Endothelial cell of umbilical vein (primary cell): ENCODE measurements at regions not wholly inside any gene's neighbourhood (a gene's known extent, or its start where the extent isn't known, plus 50 kb on each side); places are given as distances from the start of the nearest gene placed in this dataset.

Experiments used
- EZH2 ChIP-seq: IDR thresholded peaks from 2 replicates; pipeline ENCODE4 v1.6.1; 2012; ENCODE audit warnings: borderline replicate concordance, low read depth, mild to moderate bottlenecking, moderate library complexity, low read length, inconsistent platforms; ENCODE audit not compliant: severe bottlenecking
- FOS ChIP-seq: IDR thresholded peaks from 2 replicates; pipeline ENCODE4 v1.6.1; 2011; ENCODE audit warnings: mild to moderate bottlenecking, low read length, moderate library complexity, borderline replicate concordance; ENCODE audit not compliant: insufficient read depth
- GATA2 ChIP-seq: IDR thresholded peaks from 2 replicates; pipeline ENCODE4 v1.7.0; 2011; ENCODE audit warnings: low read depth, mild to moderate bottlenecking, moderate library complexity, mixed read lengths, low read length; ENCODE audit not compliant: insufficient read length, insufficient read depth
- JUN ChIP-seq: IDR thresholded peaks from 2 replicates; pipeline ENCODE4 v1.6.1; 2011; ENCODE audit warnings: borderline replicate concordance, low read depth; ENCODE audit not compliant: insufficient read length, insufficient read depth
- MYC ChIP-seq: IDR thresholded peaks from one replicate; pipeline ENCODE4 v1.6.1; 2011; ENCODE audit warnings: mild to moderate bottlenecking, low read depth, low read length
- POLR2A ChIP-seq: IDR thresholded peaks from 2 replicates; pipeline ENCODE4 v1.6.1; 2012; ENCODE audit warnings: low read depth, mild to moderate bottlenecking, control low read depth, low read length
- POLR2AphosphoS5 ChIP-seq: IDR thresholded peaks from 2 replicates; pipeline ENCODE4 v1.6.1; 2012; ENCODE audit warnings: low read depth, mild to moderate bottlenecking, control low read depth, low read length, moderate library complexity; ENCODE audit not compliant: insufficient read depth
- TF ChIP-seq, protein P1 (sequence below), 2 donors: IDR thresholded peaks; 1 replicate in 1 of 2; 2 replicates in 1 of 2; pipeline ENCODE4 v1.5.1; 2011; ENCODE audit warnings: low read length in 2 of 2, mild to moderate bottlenecking in 2 of 2, moderate library complexity in 2 of 2, control low read depth in 1 of 2, inconsistent platforms in 1 of 2, low read depth in 1 of 2; ENCODE audit not compliant: insufficient read depth in 1 of 2; ENCODE audit errors: extremely low read depth in 1 of 2
- TF ChIP-seq, protein P2 (sequence below): IDR thresholded peaks from 2 replicates; pipeline ENCODE4 v1.6.1; 2011; ENCODE audit not compliant: insufficient read depth, insufficient read length

DNA sequence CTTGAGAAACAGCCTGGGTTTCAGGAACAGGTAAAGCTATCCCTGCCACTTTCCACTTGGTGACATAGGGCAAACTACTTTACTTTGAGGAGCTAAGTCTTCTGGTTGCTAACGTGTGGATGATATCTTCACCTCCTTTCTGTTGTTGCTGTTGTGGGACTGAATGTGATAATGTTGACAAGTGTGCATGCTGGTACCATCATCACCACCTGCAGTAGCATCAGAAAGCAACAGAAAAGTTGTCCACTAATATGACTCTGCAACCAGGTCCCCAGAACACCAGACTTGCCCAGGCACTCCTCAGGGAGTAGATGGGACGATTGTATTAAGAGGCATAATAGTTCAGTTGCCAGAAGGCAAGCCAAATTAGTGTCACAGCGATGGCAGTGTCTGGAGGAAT lies 203.2 kb upstream of the MCTP2 start:
- TF ChIP-seq POLR2AphosphoS5, result no peak
- TF ChIP-seq, protein P1, sequence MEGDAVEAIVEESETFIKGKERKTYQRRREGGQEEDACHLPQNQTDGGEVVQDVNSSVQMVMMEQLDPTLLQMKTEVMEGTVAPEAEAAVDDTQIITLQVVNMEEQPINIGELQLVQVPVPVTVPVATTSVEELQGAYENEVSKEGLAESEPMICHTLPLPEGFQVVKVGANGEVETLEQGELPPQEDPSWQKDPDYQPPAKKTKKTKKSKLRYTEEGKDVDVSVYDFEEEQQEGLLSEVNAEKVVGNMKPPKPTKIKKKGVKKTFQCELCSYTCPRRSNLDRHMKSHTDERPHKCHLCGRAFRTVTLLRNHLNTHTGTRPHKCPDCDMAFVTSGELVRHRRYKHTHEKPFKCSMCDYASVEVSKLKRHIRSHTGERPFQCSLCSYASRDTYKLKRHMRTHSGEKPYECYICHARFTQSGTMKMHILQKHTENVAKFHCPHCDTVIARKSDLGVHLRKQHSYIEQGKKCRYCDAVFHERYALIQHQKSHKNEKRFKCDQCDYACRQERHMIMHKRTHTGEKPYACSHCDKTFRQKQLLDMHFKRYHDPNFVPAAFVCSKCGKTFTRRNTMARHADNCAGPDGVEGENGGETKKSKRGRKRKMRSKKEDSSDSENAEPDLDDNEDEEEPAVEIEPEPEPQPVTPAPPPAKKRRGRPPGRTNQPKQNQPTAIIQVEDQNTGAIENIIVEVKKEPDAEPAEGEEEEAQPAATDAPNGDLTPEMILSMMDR (IDR thresholded peaks at IDR 0.05; ENCODE audit: extremely low read depth in 1 of 2, insufficient read depth in 1 of 2, low read depth in 1 of 2, low read length in 2 of 2), result no peak
- TF ChIP-seq POLR2A, result no peak
- TF ChIP-seq FOS, result no peak
- no peak for TF ChIP-seq EZH2
- TF ChIP-seq, protein P2, sequence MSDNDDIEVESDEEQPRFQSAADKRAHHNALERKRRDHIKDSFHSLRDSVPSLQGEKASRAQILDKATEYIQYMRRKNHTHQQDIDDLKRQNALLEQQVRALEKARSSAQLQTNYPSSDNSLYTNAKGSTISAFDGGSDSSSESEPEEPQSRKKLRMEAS, result no peak
- TF ChIP-seq JUN, result no peak
- TF ChIP-seq GATA2, result no peak
- TF ChIP-seq MYC, result no peak
